Fibroblast of skin of right biceps (primary cell): ENCODE measurements at regions not wholly inside any gene's neighbourhood (a gene's known extent, or its start where the extent isn't known, plus 50 kb on each side); places are given as distances from the start of the nearest gene placed in this dataset.
"Not testable (repeated sequence)": the region's sequence is repeated elsewhere in the genome, so short reads cannot be mapped to it uniquely, and the experiment has no call there.

Experiments used
- DNase-seq: peaks from one replicate; pipeline ENCODE4 v3.0.0-alpha.2; 2013

- not testable (repeated sequence) for DNase-seq
These were observed 390.5 kb downstream of the CHSY3 start for GRCh38 chr5:130294798-130295197.

- DNase-seq, result no peak
These were observed 386.0 kb downstream of the CHSY3 start for GRCh38 chr5:130290219-130290618.

GRCh38 chr5:130289132-130290088 is 385.1 kb downstream of the CHSY3 start:
- DNase-seq, result peak; percentile 57

- no peak for DNase-seq
These were observed 383.2 kb downstream of the CHSY3 start for GRCh38 chr5:130287438-130287837.

DNA sequence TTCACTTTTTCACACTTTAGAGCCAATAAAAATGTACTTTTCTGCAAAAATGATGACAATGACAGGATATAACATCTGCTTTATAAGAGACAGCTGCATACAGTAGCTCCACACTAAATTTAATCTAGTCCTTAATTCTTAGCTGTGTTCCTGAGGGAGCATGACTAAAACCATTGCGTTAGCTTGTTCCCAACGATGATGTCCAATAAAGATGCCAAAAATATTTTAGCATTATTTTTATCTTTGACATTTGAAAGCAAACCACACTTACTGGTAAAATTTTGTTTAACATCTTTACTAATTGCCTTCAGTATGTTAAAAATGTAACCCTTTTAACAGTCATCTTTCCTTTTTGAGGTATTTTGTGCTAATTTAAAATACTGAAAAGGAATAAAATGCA is 382.7 kb downstream of the CHSY3 start:
- DNase-seq, result peak; percentile 78

- DNase-seq, result peak; percentile 90
These were observed 377.8 kb downstream of the CHSY3 start for GRCh38 chr5:130282049-130282448.

GRCh38 chr5:130280528-130281217 is 376.4 kb downstream of the CHSY3 start:
- peak; percentile 34 for DNase-seq

GRCh38 chr5:130279386-130279785 is 375.1 kb downstream of the CHSY3 start:
- DNase-seq, result peak; percentile 64

GRCh38 chr5:130278136-130278535 is 373.9 kb downstream of the CHSY3 start:
- no peak for DNase-seq

GRCh38 chr5:130277522-130277921 is 373.3 kb downstream of the CHSY3 start:
- no peak for DNase-seq

DNA sequence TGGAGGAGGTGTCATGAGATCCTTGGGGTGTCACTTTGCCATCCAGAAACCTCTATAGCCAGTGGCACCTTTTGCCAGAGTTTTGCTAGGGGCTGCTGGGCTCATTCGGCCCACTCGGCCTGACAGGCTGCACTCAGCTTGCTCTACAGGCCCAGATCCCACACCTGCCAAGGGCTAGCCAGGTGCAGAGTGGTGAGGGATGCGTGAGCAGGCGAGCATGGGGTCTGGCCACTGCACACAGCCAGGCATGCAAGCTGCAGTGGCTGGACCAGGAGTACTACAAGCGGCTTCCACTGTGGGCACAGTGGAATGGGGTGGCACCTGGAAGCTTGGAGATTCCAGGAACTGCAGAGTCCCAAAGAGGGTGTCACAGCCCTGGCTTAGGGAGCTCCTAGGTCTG is 372.7 kb downstream of the CHSY3 start:
- no peak for DNase-seq

DNA sequence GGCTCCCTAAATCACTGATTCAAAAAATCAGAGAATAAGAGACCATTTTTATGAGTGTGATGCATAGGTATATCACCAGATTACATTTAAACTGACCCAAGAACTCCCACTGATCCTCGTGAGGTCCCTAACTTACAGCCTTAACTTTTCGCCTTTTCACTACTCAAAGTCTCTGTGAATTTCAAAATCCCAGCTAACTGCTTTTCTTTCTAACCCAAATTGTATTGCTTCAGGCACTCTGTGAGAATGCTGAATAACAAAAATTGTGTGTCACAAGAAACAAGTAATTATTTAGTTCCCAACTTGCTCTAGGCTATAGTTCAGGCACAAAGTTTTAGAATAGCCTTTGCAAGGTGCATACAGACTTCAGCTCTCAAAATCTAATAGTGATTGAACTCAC is 368.6 kb downstream of the CHSY3 start:
- no peak for DNase-seq

- no peak for DNase-seq
These were observed 366.5 kb downstream of the CHSY3 start for GRCh38 chr5:130270786-130271185.

DNA sequence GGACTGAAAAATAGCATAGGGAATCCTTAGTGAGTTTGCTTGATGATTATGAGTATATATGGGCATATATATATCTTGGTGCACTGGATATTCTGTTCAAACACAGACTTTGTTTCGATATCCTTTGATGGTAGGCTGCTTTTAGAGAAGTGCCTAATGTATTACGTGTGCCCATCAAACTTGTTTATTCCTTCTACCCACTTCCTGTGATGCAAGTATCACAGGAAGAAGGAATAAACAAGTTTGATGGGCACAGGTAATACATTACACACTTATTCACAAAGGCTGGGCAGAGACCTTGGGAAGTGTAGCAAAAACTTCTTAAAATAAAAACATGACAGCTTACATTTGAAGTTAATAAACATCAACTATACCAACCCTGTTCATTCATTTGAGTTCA is 364.2 kb downstream of the CHSY3 start:
- DNase-seq, result no peak

DNA sequence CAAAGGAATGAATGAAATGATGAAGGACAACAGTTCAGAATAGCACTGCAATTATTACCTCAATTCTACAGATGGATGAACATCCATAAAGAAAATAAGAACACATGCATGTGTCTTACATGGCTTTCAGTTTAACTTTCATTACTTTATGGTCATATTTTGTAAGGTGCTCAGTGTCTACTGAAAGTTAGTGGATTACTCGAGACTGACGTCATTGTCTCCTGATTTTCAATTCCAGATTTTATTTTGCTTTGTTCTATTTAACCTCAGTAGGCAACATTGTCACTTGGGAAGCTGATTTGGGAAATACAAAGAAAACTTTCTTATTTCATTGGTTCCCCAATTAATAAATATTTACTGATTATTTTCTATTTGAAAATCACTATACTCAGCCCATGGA is 363.7 kb downstream of the CHSY3 start:
- no peak for DNase-seq

GRCh38 chr5:130260481-130260880 is 356.2 kb downstream of the CHSY3 start:
- DNase-seq, result no peak

DNA sequence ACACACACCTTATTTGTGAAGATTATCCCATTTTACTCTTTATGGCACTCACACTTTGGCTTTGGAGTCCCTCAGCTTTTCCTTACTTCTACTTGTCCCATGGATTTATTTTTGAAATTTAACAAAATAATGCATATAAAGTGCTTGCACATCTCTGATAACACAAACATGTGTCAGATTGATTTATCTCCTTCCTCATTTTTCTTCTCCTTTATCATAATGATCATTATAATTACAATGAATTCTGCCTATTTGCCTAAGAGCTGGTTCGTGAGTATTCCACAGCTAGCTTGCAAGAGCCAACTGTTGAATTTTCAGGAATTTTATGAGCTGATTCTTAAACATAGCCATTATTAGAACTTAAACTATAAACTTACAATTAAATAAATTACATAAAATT is 347.7 kb downstream of the CHSY3 start:
- DNase-seq, result no peak

GRCh38 chr5:130243641-130244040 is 339.4 kb downstream of the CHSY3 start:
- no peak for DNase-seq

- no peak for DNase-seq
These were observed 333.5 kb downstream of the CHSY3 start for GRCh38 chr5:130237721-130238120.
